HG03460 (cell line): ENCODE measurements at regions not wholly inside any gene's neighbourhood (a gene's known extent, or its start where the extent isn't known, plus 50 kb on each side); places are given as distances from the start of the nearest gene placed in this dataset.

Experiments
- ATAC-seq: cut with Tn5 transposase; IDR thresholded peaks from one replicate; pipeline ENCODE4 v1.9.1; 2021; ENCODE audit not compliant: unreplicated experiment

- no peak for ATAC-seq
These were observed 51.7 kb upstream of the RTL1 start for GRCh38 chr14:100955201-100955600.

GRCh38 chr14:100962494-100962893 is 59.0 kb upstream of the RTL1 start:
- ATAC-seq: no peak

- no peak for ATAC-seq
These were observed 61.8 kb upstream of the RTL1 start for GRCh38 chr14:100965296-100965695.

- ATAC-seq: no peak
These were observed 63.7 kb upstream of the RTL1 start for GRCh38 chr14:100967178-100967577.

- ATAC-seq: no peak
These were observed 64.4 kb upstream of the RTL1 start for GRCh38 chr14:100967930-100968329.

GRCh38 chr14:100972118-100972897 is 68.8 kb upstream of the RTL1 start:
- ATAC-seq: no peak

- ATAC-seq: no peak
These were observed 72.1 kb upstream of the RTL1 start for GRCh38 chr14:100975671-100976070.

- ATAC-seq: no peak
These were observed 75.6 kb upstream of the RTL1 start for GRCh38 chr14:100979079-100979478.

- no peak for ATAC-seq
These were observed 76.3 kb upstream of the RTL1 start for GRCh38 chr14:100979780-100980179.

- ATAC-seq: no peak
These were observed 77.3 kb upstream of the RTL1 start for GRCh38 chr14:100980823-100981222.

- no peak for ATAC-seq
These were observed 78.3 kb upstream of the RTL1 start for GRCh38 chr14:100981809-100982208.

GRCh38 chr14:100982353-100982752 is 78.8 kb upstream of the RTL1 start:
- no peak for ATAC-seq

GRCh38 chr14:100982762-100983161 is 79.2 kb upstream of the RTL1 start:
- no peak for ATAC-seq

- ATAC-seq: no peak
These were observed 80.2 kb upstream of the RTL1 start for GRCh38 chr14:100983710-100984109.

- ATAC-seq: no peak
These were observed 84.5 kb upstream of the RTL1 start for GRCh38 chr14:100988011-100988410.

GRCh38 chr14:100988411-100988900 is 84.9 kb upstream of the RTL1 start:
- no peak for ATAC-seq

GRCh38 chr14:100988956-100989355 is 85.4 kb upstream of the RTL1 start:
- ATAC-seq: no peak

- no peak for ATAC-seq
These were observed 86.4 kb upstream of the RTL1 start for GRCh38 chr14:100989924-100990323.

GRCh38 chr14:100994082-100994481 is 90.6 kb upstream of the RTL1 start:
- ATAC-seq: no peak

GRCh38 chr14:100994756-100995330 is 91.3 kb upstream of the RTL1 start:
- no peak for ATAC-seq

GRCh38 chr14:101000711-101001250 is 97.3 kb upstream of the RTL1 start:
- ATAC-seq: no peak

GRCh38 chr14:101001311-101002069 is 98.0 kb upstream of the RTL1 start:
- no peak for ATAC-seq
